ENCODE measurements at regions not wholly inside any gene's neighbourhood (a gene's known extent, or its start where the extent isn't known, plus 50 kb on each side); places are given as distances from the start of the nearest gene placed in this dataset.

DNA sequence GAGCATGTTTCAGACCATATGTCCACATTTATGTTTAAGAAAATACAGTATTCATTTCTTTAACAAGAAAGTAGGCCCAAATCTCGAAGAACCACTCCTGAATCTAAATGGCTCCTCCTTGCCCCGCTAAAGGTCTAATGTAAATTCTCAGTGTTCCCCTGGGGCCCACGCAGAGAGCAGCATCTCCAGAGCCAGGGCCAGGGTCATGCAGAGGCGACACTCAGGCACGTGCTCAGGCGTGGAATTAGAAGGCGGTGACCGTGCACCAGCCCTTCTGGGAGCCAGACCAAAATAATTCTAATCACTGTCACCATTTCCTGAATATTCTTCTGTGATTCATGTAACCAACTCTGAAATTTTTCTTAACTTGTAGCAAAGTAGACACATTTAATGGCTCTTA, 68.3 kb upstream of the MYT1L start:
- H3K4me1 ChIP-seq (ENCODE audit: control insufficient read depth, insufficient read depth, low read length) = no peaks in the 10 kb centered on the region
- TF ChIP-seq CTCF (IDR thresholded peaks at IDR 0.05 in 2 of 3, conservative IDR thresholded peaks at IDR 0.05 in 1 of 3; ENCODE audit: control insufficient read depth in 2 of 3, extremely low read depth in 1 of 3, insufficient read depth in 1 of 3, low read depth in 3 of 3, low read length in 3 of 3) (no peak), GATAD2B (conservative IDR thresholded peaks at IDR 0.05; ENCODE audit: low read depth) (no peak), JUNB (IDR thresholded peaks at IDR 0.05) (no peak), SMARCA5 (IDR thresholded peaks at IDR 0.05) (no peak), YY1 (IDR thresholded peaks at IDR 0.05; ENCODE audit: low read depth, low read length) (no peak), ATF2 (IDR thresholded peaks at IDR 0.05; ENCODE audit: low read length) (no peak)
- TF ChIP-seq, protein P1, sequence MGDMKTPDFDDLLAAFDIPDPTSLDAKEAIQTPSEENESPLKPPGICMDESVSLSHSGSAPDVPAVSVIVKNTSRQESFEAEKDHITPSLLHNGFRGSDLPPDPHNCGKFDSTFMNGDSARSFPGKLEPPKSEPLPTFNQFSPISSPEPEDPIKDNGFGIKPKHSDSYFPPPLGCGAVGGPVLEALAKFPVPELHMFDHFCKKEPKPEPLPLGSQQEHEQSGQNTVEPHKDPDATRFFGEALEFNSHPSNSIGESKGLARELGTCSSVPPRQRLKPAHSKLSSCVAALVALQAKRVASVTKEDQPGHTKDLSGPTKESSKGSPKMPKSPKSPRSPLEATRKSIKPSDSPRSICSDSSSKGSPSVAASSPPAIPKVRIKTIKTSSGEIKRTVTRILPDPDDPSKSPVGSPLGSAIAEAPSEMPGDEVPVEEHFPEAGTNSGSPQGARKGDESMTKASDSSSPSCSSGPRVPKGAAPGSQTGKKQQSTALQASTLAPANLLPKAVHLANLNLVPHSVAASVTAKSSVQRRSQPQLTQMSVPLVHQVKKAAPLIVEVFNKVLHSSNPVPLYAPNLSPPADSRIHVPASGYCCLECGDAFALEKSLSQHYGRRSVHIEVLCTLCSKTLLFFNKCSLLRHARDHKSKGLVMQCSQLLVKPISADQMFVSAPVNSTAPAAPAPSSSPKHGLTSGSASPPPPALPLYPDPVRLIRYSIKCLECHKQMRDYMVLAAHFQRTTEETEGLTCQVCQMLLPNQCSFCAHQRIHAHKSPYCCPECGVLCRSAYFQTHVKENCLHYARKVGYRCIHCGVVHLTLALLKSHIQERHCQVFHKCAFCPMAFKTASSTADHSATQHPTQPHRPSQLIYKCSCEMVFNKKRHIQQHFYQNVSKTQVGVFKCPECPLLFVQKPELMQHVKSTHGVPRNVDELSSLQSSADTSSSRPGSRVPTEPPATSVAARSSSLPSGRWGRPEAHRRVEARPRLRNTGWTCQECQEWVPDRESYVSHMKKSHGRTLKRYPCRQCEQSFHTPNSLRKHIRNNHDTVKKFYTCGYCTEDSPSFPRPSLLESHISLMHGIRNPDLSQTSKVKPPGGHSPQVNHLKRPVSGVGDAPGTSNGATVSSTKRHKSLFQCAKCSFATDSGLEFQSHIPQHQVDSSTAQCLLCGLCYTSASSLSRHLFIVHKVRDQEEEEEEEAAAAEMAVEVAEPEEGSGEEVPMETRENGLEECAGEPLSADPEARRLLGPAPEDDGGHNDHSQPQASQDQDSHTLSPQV (IDR thresholded peaks at IDR 0.05) = no peak
- ChIA-PET CTCF (no interaction called here), SMC1A (ENCODE audit: uncharacterized antibody, unreplicated experiment) (no interaction called here), RAD21 (ENCODE audit: unreplicated experiment) (no interaction called here), POLR2A (no interaction called here)
- no peaks in the 10 kb centered on the region for H3K27me3 ChIP-seq (replicated peaks in 1 of 2; ENCODE audit: control insufficient read depth in 2 of 2, insufficient read depth in 2 of 2, low read length in 1 of 2)
- FAIRE-seq (no peak), ATAC-seq (no peak), DNase-seq (ENCODE audit: low read depth, low spot score) (no peak)
- no peak overlapping the region for H3K4me2 ChIP-seq (ENCODE audit: control insufficient read depth, insufficient read depth)
- in situ Hi-C loops (cut with MboI) = no loop called here
- H3K27ac ChIP-seq (ENCODE audit: control insufficient read depth, insufficient read depth) = no peak overlapping the region
- no peaks in the 10 kb centered on the region for H3K9me3 ChIP-seq (replicated peaks; ENCODE audit: control insufficient read depth, insufficient read depth, low read length)
- intact Hi-C loops (cut with micrococcal nuclease; ENCODE audit: unreplicated experiment) = no loop called here
- H3K9ac ChIP-seq (ENCODE audit: control insufficient read depth, insufficient read depth, low read length) = no peak overlapping the region
- H2AFZ ChIP-seq (ENCODE audit: control insufficient read depth, low read depth, low read length) = no peak overlapping the region
- H3K4me3 ChIP-seq = no peak overlapping the region
- H4K20me1 ChIP-seq (ENCODE audit: control insufficient read depth, insufficient read depth) = no peaks in the 10 kb centered on the region
- no peaks in the 10 kb centered on the region for H3K36me3 ChIP-seq (ENCODE audit: control insufficient read depth in 2 of 2, insufficient read depth in 2 of 2, low read length in 1 of 2)
- WGBS (ENCODE audit: insufficient coverage, insufficient replicate concordance, low lambda C conversion rate, missing lambda C conversion rate) = 35% methylated on average over 8 of the region's 8 CpGs
- BruUV-seq (replicated peaks) = no TSS peak
- H3K79me2 ChIP-seq (ENCODE audit: control insufficient read depth, insufficient read depth, low read length) = no peaks in the 10 kb centered on the region

Data from GM12878 (cell line).